Fibroblast of lung (primary cell): ENCODE measurements at regions not wholly inside any gene's neighbourhood (a gene's known extent, or its start where the extent isn't known, plus 50 kb on each side); places are given as distances from the start of the nearest gene placed in this dataset.

Experiments used
- DNase-seq, 2 donors: peaks; one replicate each; pipeline versions ENCODE4 v3.0.0 to v3.0.0-alpha.2; 2010; ENCODE audit warnings: low read depth in 2 of 2
- H2AFZ ChIP-seq: 2 replicates; pipeline ENCODE4 v1.5.1; 2012; ENCODE audit warnings: low read length, control low read depth, inconsistent platforms
- H3K27ac ChIP-seq: 2 replicates; pipeline ENCODE4 v1.5.1; 2011; ENCODE audit warnings: low read length, control low read depth; ENCODE audit not compliant: insufficient read depth
- H3K27me3 ChIP-seq: 2 replicates; pipeline ENCODE4 v1.5.1; 2011; ENCODE audit warnings: mild to moderate bottlenecking, low read length; ENCODE audit not compliant: control insufficient read depth, insufficient read depth
- H3K36me3 ChIP-seq: 2 replicates; pipeline ENCODE4 v1.5.1; 2011; ENCODE audit warnings: low read length; ENCODE audit not compliant: control insufficient read depth, insufficient read depth
- H3K4me1 ChIP-seq: 2 replicates; pipeline ENCODE4 v1.5.1; 2011; ENCODE audit warnings: low read length; ENCODE audit not compliant: control insufficient read depth, insufficient read depth; ENCODE audit errors: extremely low read depth
- H3K4me2 ChIP-seq: 2 replicates; pipeline ENCODE4 v1.5.1; 2011; ENCODE audit warnings: low read length, control low read depth; ENCODE audit not compliant: insufficient read depth; ENCODE audit errors: extremely low read depth
- H3K4me3 ChIP-seq, 4 experiments: fragments of 200-600 bp in 1 of 4; sonication (generic) in 1 of 4; replicated peaks in 1 of 4; 2 replicates each; pipeline ENCODE4 v1.5.1; 2011 to 2016; ENCODE audit warnings: low read length in 4 of 4, low read depth in 3 of 4, mild to moderate bottlenecking in 3 of 4, control low read depth in 2 of 4, inconsistent platforms in 1 of 4, mixed read lengths in 1 of 4; ENCODE audit not compliant: insufficient read depth in 1 of 4; ENCODE audit errors: control extremely low read depth in 1 of 4
- H3K79me2 ChIP-seq: 2 replicates; pipeline ENCODE4 v1.5.1; 2012; ENCODE audit warnings: mild to moderate bottlenecking, low read length, inconsistent platforms; ENCODE audit not compliant: control insufficient read depth, insufficient read depth
- H3K9ac ChIP-seq: 2 replicates; pipeline ENCODE4 v1.5.1; 2011; ENCODE audit warnings: mild to moderate bottlenecking, low read length, control low read depth; ENCODE audit not compliant: insufficient read depth
- H3K9me3 ChIP-seq: 2 replicates; pipeline ENCODE4 v1.5.1; 2012; ENCODE audit warnings: low read depth, low read length; ENCODE audit not compliant: control insufficient read depth, insufficient read depth
- H4K20me1 ChIP-seq: 2 replicates; pipeline ENCODE4 v1.5.1; 2011; ENCODE audit warnings: low read length; ENCODE audit not compliant: control insufficient read depth, insufficient read depth; ENCODE audit errors: extremely low read depth
- CTCF ChIP-seq, 2 donors: IDR thresholded peaks in 1 of 2; conservative IDR thresholded peaks in 1 of 2; 1 replicate in 1 of 2; 2 replicates in 1 of 2; pipeline ENCODE4 v1.5.1; 2011 to 2012; ENCODE audit warnings: low read length in 2 of 2, control low read depth in 1 of 2, inconsistent platforms in 1 of 2, low read depth in 1 of 2, mild to moderate bottlenecking in 1 of 2
- EZH2 ChIP-seq: IDR thresholded peaks from 2 replicates; pipeline ENCODE4 v1.5.1; 2012; ENCODE audit warnings: low read length, control low read depth, mild to moderate bottlenecking; ENCODE audit errors: missing control alignments

- H3K4me2 ChIP-seq, result no peak overlapping the region
- H3K27me3 ChIP-seq, result no peaks in the 10 kb centered on the region
- H3K9me3 ChIP-seq, result no peaks in the 10 kb centered on the region
- H4K20me1 ChIP-seq, result no peaks in the 10 kb centered on the region
- H3K36me3 ChIP-seq, result no peaks in the 10 kb centered on the region
- H3K79me2 ChIP-seq, result no peaks in the 10 kb centered on the region
- H3K4me1 ChIP-seq, result no peaks in the 10 kb centered on the region
- no peak overlapping the region for H3K4me3 ChIP-seq
- no peak overlapping the region for H2AFZ ChIP-seq
- H3K27ac ChIP-seq, result no peak overlapping the region
- no peak for TF ChIP-seq CTCF (conservative IDR thresholded peaks at IDR 0.05 in 1 of 2, IDR thresholded peaks at IDR 0.05 in 1 of 2; ENCODE audit: low read depth in 1 of 2, low read length in 2 of 2)
- no peak for TF ChIP-seq EZH2
- no peak overlapping the region for H3K9ac ChIP-seq
- DNase-seq, result no peak
Observed at GRCh38 chrX:28178206-28178605, 197.0 kb upstream of the DCAF8L1 start.

GRCh38 chrX:28177202-28177601 is 196.0 kb upstream of the DCAF8L1 start:
- Histone ChIP-seq H3K4me1 (no peaks in the 10 kb centered on the region), H3K4me3 (no peak overlapping the region), H3K9ac (no peak overlapping the region), H4K20me1 (no peaks in the 10 kb centered on the region), H3K79me2 (no peaks in the 10 kb centered on the region), H3K9me3 (no peaks in the 10 kb centered on the region), H3K4me2 (no peak overlapping the region), H3K27me3 (no peaks in the 10 kb centered on the region), H3K36me3 (no peaks in the 10 kb centered on the region), H3K27ac (no peak overlapping the region), H2AFZ (no peak overlapping the region)
- no peak for DNase-seq
- TF ChIP-seq CTCF (conservative IDR thresholded peaks at IDR 0.05 in 1 of 2, IDR thresholded peaks at IDR 0.05 in 1 of 2; ENCODE audit: low read depth in 1 of 2, low read length in 2 of 2) (no peak), EZH2 (no peak)

DNA sequence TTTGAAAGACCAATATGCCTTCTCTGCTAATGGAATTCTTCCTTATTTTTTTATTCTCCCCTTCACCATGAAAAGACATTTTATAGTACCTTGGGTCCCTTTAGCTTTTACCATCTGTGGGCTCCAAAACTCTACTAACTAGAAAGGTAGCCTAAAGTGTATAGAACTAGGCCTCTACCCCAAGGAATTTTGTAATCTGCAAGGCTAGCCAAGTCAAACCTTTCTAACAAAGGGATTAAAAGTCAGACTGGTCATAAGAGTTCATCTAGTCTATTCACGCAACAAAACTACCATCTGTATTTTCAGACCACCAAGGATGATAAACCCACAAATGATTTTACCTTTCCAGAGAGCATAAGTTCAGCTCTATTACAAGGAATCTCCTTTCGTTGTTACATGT is 189.5 kb upstream of the DCAF8L1 start:
- no peak overlapping the region for H3K9ac ChIP-seq
- no peak overlapping the region for H3K27ac ChIP-seq
- H3K79me2 ChIP-seq, result no peaks in the 10 kb centered on the region
- H3K4me1 ChIP-seq, result no peaks in the 10 kb centered on the region
- H4K20me1 ChIP-seq, result no peaks in the 10 kb centered on the region
- H3K4me3 ChIP-seq, result no peak overlapping the region
- no peak for TF ChIP-seq CTCF (conservative IDR thresholded peaks at IDR 0.05 in 1 of 2, IDR thresholded peaks at IDR 0.05 in 1 of 2; ENCODE audit: low read depth in 1 of 2, low read length in 2 of 2)
- no peaks in the 10 kb centered on the region for H3K27me3 ChIP-seq
- no peaks in the 10 kb centered on the region for H3K9me3 ChIP-seq
- H3K36me3 ChIP-seq, result no peaks in the 10 kb centered on the region
- no peak overlapping the region for H3K4me2 ChIP-seq
- H2AFZ ChIP-seq, result no peak overlapping the region
- DNase-seq, result no peak
